Nephron progenitor cell (in vitro differentiated cells): ENCODE measurements at regions not wholly inside any gene's neighbourhood (a gene's known extent, or its start where the extent isn't known, plus 50 kb on each side); places are given as distances from the start of the nearest gene placed in this dataset.

Source experiments
- DNase-seq: peaks from one replicate; pipeline ENCODE4 v3.0.0; 2021
- H3K27ac Mint-ChIP-seq: 2 replicates; pipeline ENCODE4 v1.8.0; 2021; ENCODE audit warnings: mild to moderate bottlenecking, moderate library complexity, mixed read lengths
- H3K27me3 Mint-ChIP-seq: 2 replicates; pipeline ENCODE4 v1.8.0; 2021; ENCODE audit warnings: mild to moderate bottlenecking, low read depth, mixed read lengths; ENCODE audit not compliant: poor library complexity
- H3K36me3 Mint-ChIP-seq: 2 replicates; pipeline ENCODE4 v1.8.0; 2021; ENCODE audit warnings: low read depth, mixed read lengths
- H3K4me1 Mint-ChIP-seq: 2 replicates; pipeline ENCODE4 v1.8.0; 2021; ENCODE audit warnings: mixed read lengths
- H3K4me3 Mint-ChIP-seq: 2 replicates; pipeline ENCODE4 v1.8.0; 2021; ENCODE audit warnings: mild to moderate bottlenecking, moderate library complexity, mixed read lengths
- H3K9me3 Mint-ChIP-seq: 2 replicates; pipeline ENCODE4 v1.8.0; 2021; ENCODE audit warnings: mild to moderate bottlenecking, moderate library complexity, mixed read lengths
- TF ChIP-seq, protein P1 (sequence below): fragments of 200-600 bp; sonication (generic); IDR thresholded peaks from 2 replicates; pipeline ENCODE4 v1.5.0; 2021; ENCODE audit warnings: antibody characterized with exemption

DNA sequence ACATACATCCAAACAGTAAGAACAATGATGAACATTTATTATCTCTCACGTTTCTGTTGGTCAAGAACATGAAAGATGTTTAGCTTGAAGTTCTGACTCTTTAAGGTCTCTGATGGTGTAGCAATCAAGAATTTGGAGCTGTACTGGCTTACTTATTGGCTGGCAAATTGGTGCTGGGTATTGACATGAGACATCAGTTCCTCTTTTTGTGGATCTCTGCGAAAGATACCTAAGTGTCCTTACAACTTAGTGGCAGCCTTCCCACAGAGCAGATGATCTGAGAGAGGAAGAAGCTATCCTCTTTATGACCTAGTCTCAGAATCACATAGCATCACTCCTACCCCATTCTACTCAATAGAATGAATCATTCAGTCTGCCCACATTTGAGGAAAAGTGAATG lies 309.8 kb upstream of the DCBLD2 start:
- Mint-ChIP-seq H3K36me3 (no peaks in the 10 kb centered on the region), H3K4me1 (peaks cover 5% of the 10 kb centered on the region), H3K9me3 (no peaks in the 10 kb centered on the region), H3K27me3 (no peaks in the 10 kb centered on the region), H3K4me3 (no peak overlapping the region), H3K27ac (no peak overlapping the region)
- TF ChIP-seq, protein P1, sequence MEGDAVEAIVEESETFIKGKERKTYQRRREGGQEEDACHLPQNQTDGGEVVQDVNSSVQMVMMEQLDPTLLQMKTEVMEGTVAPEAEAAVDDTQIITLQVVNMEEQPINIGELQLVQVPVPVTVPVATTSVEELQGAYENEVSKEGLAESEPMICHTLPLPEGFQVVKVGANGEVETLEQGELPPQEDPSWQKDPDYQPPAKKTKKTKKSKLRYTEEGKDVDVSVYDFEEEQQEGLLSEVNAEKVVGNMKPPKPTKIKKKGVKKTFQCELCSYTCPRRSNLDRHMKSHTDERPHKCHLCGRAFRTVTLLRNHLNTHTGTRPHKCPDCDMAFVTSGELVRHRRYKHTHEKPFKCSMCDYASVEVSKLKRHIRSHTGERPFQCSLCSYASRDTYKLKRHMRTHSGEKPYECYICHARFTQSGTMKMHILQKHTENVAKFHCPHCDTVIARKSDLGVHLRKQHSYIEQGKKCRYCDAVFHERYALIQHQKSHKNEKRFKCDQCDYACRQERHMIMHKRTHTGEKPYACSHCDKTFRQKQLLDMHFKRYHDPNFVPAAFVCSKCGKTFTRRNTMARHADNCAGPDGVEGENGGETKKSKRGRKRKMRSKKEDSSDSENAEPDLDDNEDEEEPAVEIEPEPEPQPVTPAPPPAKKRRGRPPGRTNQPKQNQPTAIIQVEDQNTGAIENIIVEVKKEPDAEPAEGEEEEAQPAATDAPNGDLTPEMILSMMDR: no peak
- DNase-seq: no peak

DNA sequence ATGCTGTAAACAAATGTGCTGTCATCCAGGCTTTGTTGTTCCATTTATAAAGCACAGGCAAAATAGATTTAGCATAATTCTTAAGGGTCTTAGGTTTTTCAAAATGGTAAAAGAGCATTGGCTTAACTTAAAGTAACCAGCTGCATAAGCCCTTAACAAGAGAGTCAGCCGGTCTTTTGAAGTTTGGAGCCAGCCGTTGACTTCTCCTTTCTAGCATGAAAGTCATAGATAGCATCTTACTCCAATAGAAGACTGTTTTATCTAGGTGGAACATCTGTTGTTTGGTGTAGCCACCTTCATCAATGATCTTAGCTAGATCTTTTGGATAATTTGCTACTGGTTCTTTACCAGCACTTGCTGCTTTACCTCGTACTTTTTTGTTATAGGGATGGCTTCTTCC lies 297.5 kb upstream of the DCBLD2 start:
- DNase-seq: no peak
- H3K4me1 Mint-ChIP-seq: no peaks in the 10 kb centered on the region
- H3K4me3 Mint-ChIP-seq: no peak overlapping the region
- H3K27ac Mint-ChIP-seq: no peak overlapping the region
- no peaks in the 10 kb centered on the region for H3K36me3 Mint-ChIP-seq
- TF ChIP-seq, protein P1: no peak
- H3K9me3 Mint-ChIP-seq: no peaks in the 10 kb centered on the region
- peaks cover 4% of the 10 kb centered on the region for H3K27me3 Mint-ChIP-seq

DNA sequence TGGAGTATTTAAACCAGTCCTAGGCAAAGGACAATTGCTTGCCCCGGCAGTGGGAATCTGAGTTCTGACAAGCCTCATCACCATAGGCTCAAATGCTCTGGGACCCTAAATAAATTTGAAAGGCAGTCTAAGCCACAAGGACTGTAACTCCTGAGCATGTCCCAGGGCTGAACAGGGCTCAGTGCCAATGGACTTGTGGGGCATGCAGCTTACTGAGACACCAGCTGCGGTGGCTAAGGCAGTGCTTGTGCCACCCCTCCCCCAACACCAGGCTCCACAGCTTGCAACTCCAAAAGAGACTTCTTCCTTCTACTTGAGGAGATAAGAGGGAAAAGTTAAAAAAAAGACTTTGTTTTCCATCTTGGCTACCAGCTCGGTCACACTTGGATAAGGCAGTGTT lies 289.7 kb upstream of the DCBLD2 start:
- Mint-ChIP-seq H3K36me3 (no peaks in the 10 kb centered on the region), H3K4me3 (no peak overlapping the region), H3K4me1 (no peaks in the 10 kb centered on the region), H3K9me3 (no peaks in the 10 kb centered on the region), H3K27ac (no peak overlapping the region), H3K27me3 (peaks cover 3% of the 10 kb centered on the region)
- TF ChIP-seq, protein P1: no peak
- no peak for DNase-seq

DNA sequence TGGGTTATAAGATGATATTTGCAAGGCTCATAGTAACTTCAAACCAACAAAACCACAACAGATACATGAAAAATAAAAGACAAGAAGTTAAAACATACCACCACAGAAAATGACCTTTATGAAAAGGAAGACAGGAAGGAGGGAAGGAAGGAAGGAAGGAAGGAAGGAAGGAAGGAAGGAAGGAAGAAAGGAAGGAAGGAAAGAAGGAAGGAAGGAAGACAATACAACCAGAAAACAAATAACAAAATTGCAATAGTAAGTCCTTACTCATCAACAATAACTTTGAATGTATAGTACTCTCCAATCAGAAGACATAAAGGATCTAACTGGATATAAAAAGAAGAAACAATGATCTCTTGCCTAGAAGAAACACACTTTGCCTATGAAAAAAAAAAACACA lies 287.4 kb upstream of the DCBLD2 start:
- no peaks in the 10 kb centered on the region for H3K4me1 Mint-ChIP-seq
- H3K27me3 Mint-ChIP-seq: peaks cover 3% of the 10 kb centered on the region
- DNase-seq: no peak
- H3K4me3 Mint-ChIP-seq: no peak overlapping the region
- H3K9me3 Mint-ChIP-seq: no peaks in the 10 kb centered on the region
- H3K36me3 Mint-ChIP-seq: no peaks in the 10 kb centered on the region
- no peak overlapping the region for H3K27ac Mint-ChIP-seq
- TF ChIP-seq, protein P1: no peak

DNA sequence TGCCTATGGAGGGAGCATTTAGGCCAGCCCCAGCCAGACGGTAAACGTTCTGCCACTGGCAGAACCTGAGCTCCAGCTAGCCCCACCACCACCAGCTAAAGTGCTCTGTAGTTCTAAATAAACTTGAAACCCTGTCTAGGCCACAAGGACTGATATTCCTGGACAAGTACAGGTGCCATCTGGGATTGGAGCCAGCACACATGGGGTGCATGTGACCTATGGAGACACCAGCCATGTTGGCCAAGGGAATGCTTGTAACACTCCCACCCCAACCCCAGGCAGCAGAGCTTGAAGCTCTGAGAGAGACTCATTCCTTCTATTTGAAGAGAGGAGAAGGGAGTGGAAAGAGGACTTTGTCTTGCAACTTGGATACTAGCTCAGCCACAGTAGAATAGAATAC lies 284.5 kb upstream of the DCBLD2 start:
- H3K27ac Mint-ChIP-seq: no peak overlapping the region
- H3K4me1 Mint-ChIP-seq: no peaks in the 10 kb centered on the region
- DNase-seq: no peak
- H3K36me3 Mint-ChIP-seq: no peaks in the 10 kb centered on the region
- no peaks in the 10 kb centered on the region for H3K9me3 Mint-ChIP-seq
- TF ChIP-seq, protein P1: no peak
- H3K4me3 Mint-ChIP-seq: no peak overlapping the region
- peaks cover 3% of the 10 kb centered on the region for H3K27me3 Mint-ChIP-seq

DNA sequence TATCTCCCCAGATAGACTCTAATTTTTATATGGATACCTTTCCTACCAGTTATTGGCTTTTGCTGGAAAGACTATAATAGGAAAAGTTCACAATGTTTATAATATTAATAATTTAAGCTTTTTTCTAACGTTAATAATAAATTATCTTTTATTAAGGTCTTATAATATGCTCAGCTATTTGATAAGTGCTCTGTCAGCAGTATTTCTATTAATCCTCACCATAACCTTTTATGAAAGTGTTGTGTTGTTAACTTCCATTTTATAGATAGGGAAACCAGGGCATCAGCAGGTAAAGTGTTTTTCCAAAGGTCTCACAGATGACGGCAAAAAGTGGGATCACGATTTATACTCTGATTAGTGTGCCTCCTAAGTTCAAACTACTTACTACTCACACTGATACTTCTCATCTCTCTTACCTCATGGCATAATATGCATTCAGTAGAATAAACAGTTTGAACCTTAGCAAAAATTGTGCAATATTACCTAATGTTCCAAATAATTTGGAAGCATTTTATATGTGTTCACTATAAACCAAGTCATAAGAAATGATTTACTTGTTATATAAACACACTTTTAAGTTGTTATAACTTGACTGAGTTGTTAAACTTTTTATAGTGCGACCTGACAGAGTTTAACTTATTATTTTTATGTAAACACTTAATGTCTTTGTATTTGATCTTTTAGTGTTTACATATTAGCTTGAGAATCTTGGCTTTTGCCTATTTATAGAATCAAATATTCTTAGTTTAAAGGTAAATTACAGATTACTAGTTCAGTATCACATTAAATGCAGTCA lies 274.9 kb upstream of the DCBLD2 start:
- no peak overlapping the region for H3K4me3 Mint-ChIP-seq
- no peaks in the 10 kb centered on the region for H3K36me3 Mint-ChIP-seq
- H3K27ac Mint-ChIP-seq: no peak overlapping the region
- no peaks in the 10 kb centered on the region for H3K9me3 Mint-ChIP-seq
- H3K27me3 Mint-ChIP-seq: no peaks in the 10 kb centered on the region
- TF ChIP-seq, protein P1: no peak
- DNase-seq: no peak
- peaks cover 4% of the 10 kb centered on the region for H3K4me1 Mint-ChIP-seq
